ENCODE measurements at regions not wholly inside any gene's neighbourhood (a gene's known extent, or its start where the extent isn't known, plus 50 kb on each side); places are given as distances from the start of the nearest gene placed in this dataset.

DNA sequence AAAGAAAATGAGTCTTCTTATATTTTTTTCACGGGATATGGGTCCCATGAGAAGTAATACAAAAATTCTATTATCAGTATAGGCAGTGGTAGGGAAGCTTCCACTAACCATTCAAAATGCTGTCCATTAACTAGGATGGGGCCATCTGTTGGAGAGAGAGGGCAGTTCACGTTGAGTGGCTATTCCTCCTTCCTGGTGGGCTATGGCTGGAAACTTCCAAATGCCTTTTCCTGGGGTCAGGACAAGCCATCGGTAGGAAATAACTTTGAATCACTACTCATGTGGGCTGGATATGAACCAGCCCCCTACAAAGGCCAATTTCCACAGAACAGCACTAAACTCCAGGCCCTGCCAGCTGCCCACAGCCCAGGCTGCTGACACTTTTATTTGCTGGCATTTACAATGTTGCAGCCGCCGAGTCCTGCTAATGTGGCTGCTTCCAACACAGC is 156.1 kb upstream of the HNRNPA3 start:
- H3K27ac ChIP-seq: no peak overlapping the region
- DNase-seq (ENCODE audit: low spot score): no peak
- no peaks in the 10 kb centered on the region for H3K27me3 ChIP-seq (replicated peaks; ENCODE audit: insufficient read depth)
- H3K4me1 ChIP-seq (ENCODE audit: control insufficient read depth in 1 of 2, low read depth in 2 of 2): no peaks in the 10 kb centered on the region
- no peaks in the 10 kb centered on the region for H3K36me3 ChIP-seq
- TF ChIP-seq, protein P1, sequence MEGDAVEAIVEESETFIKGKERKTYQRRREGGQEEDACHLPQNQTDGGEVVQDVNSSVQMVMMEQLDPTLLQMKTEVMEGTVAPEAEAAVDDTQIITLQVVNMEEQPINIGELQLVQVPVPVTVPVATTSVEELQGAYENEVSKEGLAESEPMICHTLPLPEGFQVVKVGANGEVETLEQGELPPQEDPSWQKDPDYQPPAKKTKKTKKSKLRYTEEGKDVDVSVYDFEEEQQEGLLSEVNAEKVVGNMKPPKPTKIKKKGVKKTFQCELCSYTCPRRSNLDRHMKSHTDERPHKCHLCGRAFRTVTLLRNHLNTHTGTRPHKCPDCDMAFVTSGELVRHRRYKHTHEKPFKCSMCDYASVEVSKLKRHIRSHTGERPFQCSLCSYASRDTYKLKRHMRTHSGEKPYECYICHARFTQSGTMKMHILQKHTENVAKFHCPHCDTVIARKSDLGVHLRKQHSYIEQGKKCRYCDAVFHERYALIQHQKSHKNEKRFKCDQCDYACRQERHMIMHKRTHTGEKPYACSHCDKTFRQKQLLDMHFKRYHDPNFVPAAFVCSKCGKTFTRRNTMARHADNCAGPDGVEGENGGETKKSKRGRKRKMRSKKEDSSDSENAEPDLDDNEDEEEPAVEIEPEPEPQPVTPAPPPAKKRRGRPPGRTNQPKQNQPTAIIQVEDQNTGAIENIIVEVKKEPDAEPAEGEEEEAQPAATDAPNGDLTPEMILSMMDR (IDR thresholded peaks at IDR 0.05): no peak
- H3K4me3 ChIP-seq: no peak overlapping the region
- no peak for ATAC-seq (ENCODE audit: insufficient number of reproducible peaks, low FRiP score, low read depth)
- no peaks in the 10 kb centered on the region for H3K9me3 ChIP-seq

DNA sequence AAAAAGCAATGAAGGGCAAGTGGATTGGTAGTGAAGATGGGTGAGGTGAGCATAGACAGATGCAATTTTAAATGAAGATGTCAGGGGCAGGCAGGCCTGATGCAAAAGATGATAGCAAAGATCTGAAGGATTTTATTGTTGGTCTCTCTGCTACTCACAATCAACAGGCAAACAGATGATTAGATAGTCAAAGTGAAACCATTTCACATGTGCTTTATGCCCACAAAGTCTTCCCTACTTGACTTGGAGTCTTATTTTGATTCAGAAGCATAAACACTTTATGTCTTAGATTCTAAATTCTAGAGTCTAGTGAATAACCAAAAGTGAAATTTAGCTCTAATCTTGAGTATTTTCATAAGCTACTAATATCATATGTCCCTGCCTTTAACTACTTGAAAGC is 153.8 kb upstream of the HNRNPA3 start:
- Histone ChIP-seq H3K27ac (no peak overlapping the region), H3K4me3 (no peak overlapping the region), H3K36me3 (no peaks in the 10 kb centered on the region), H3K9me3 (no peaks in the 10 kb centered on the region), H3K27me3 (replicated peaks; ENCODE audit: insufficient read depth) (no peaks in the 10 kb centered on the region), H3K4me1 (ENCODE audit: control insufficient read depth in 1 of 2, low read depth in 2 of 2) (no peaks in the 10 kb centered on the region)
- TF ChIP-seq, protein P1 (IDR thresholded peaks at IDR 0.05): no peak
- no peak for DNase-seq (ENCODE audit: low spot score)
- ATAC-seq (ENCODE audit: insufficient number of reproducible peaks, low FRiP score, low read depth): no peak

DNA sequence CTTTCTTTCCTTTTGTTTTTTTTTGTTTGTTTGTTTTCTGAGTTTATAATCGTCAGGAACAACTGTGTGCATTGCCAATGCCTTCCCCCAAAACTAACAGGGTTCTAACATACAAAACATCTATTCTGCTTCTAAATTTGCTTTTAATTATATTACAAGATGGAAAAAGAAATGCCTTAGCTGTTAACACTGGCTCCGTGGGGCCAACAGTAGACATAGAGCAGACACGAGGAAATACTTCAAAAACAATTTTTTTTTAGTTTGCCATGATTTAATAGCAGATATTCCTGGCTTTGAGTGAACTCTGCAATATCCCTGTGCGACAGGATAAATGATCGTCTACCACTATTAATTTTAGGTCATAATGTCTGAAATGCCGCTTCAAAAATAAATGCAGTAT is 153.3 kb upstream of the HNRNPA3 start:
- Histone ChIP-seq H3K9me3 (no peaks in the 10 kb centered on the region), H3K4me1 (ENCODE audit: control insufficient read depth in 1 of 2, low read depth in 2 of 2) (no peaks in the 10 kb centered on the region), H3K4me3 (no peak overlapping the region), H3K27me3 (replicated peaks; ENCODE audit: insufficient read depth) (no peaks in the 10 kb centered on the region), H3K27ac (no peak overlapping the region), H3K36me3 (no peaks in the 10 kb centered on the region)
- TF ChIP-seq, protein P1 (IDR thresholded peaks at IDR 0.05): no peak
- DNase-seq (ENCODE audit: low spot score) (no peak), ATAC-seq (ENCODE audit: insufficient number of reproducible peaks, low FRiP score, low read depth) (no peak)

DNA sequence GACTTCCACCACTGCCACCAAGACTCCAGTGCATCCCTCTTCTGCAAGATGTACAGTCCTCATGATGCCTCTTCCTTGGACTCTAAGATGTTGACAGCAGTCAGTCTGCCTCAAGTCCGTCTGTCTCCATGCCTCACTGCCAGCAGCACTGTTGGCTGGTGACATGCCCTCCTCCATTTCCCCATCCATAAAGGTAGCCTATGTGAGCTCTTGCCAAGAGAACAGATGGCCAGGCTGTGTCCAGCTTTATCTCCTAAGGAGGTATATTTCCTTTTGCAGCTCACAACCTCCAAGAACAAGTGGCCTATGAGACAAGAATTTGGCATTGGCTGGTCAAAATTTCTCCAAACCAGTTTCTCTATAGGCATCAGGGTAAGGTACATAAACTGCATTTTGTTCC is 149.3 kb upstream of the HNRNPA3 start:
- DNase-seq (ENCODE audit: low spot score) (no peak), ATAC-seq (ENCODE audit: insufficient number of reproducible peaks, low FRiP score, low read depth) (no peak)
- Histone ChIP-seq H3K4me1 (ENCODE audit: control insufficient read depth in 1 of 2, low read depth in 2 of 2) (no peaks in the 10 kb centered on the region), H3K27me3 (replicated peaks; ENCODE audit: insufficient read depth) (no peaks in the 10 kb centered on the region), H3K36me3 (no peaks in the 10 kb centered on the region), H3K27ac (no peak overlapping the region), H3K9me3 (no peaks in the 10 kb centered on the region), H3K4me3 (no peak overlapping the region)
- TF ChIP-seq, protein P1 (IDR thresholded peaks at IDR 0.05): no peak

DNA sequence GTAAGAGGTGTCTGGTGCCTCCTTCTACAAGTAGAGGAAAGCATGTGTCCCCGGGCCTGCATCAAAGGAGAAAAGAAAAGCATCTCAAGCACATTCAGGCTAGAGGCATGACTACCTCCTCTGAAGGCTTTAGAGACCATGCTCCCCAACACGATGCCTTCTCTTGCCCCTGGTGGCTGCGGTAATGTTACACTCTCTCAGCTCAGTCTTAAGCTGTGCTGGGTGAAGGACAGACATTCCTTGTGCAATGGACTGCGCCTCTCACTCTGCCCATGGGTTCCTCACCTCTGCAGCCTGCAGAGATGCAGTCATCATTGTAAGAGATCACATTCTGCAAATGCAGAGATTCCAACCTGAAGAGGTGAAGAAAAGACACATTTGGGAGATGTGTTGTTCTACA is 148.2 kb upstream of the HNRNPA3 start:
- DNase-seq (ENCODE audit: low spot score): no peak

More for the DNA sequence above, 148.2 kb upstream of the HNRNPA3 start:
- no peak overlapping the region for H3K27ac ChIP-seq
- H3K4me1 ChIP-seq (ENCODE audit: control insufficient read depth in 1 of 2, low read depth in 2 of 2): no peaks in the 10 kb centered on the region
- H3K9me3 ChIP-seq: no peaks in the 10 kb centered on the region
- H3K4me3 ChIP-seq: no peak overlapping the region
- ATAC-seq (ENCODE audit: insufficient number of reproducible peaks, low FRiP score, low read depth): no peak
- TF ChIP-seq, protein P1 (IDR thresholded peaks at IDR 0.05): no peak
- no peaks in the 10 kb centered on the region for H3K36me3 ChIP-seq
- H3K27me3 ChIP-seq (replicated peaks; ENCODE audit: insufficient read depth): no peaks in the 10 kb centered on the region

All from thoracic aorta (tissue), 2 donors.